Aorta (tissue), 5 donors: ENCODE measurements at regions not wholly inside any gene's neighbourhood (a gene's known extent, or its start where the extent isn't known, plus 50 kb on each side); places are given as distances from the start of the nearest gene placed in this dataset.
"Not testable (repeated sequence)": the region's sequence is repeated elsewhere in the genome, so short reads cannot be mapped to it uniquely, and the experiment has no call there.

Experiments used
- ATAC-seq: fragments of 200-7000 bp; cut with Tn5 transposase; one replicate; pipeline ENCODE4 v1.9.1; 2022; ENCODE audit warnings: moderate library complexity; ENCODE audit not compliant: low FRiP score
- DNase-seq, 2 donors: peaks; one replicate each; pipeline ENCODE4 v3.0.0-alpha.2; 2020
- H3K27ac ChIP-seq, 2 donors: one replicate each; pipeline ENCODE4 v1.5.1; 2013; ENCODE audit warnings: low read length in 2 of 2, mild to moderate bottlenecking in 2 of 2, moderate library complexity in 2 of 2, control low read depth in 1 of 2, inconsistent platforms in 1 of 2, low read depth in 1 of 2
- H3K27me3 ChIP-seq, 2 donors: one replicate each; pipeline ENCODE4 v1.6.1; 2013; ENCODE audit warnings: control low read depth in 1 of 2, low read length in 1 of 2, mild to moderate bottlenecking in 1 of 2, moderate library complexity in 1 of 2; ENCODE audit not compliant: insufficient read depth in 2 of 2, control insufficient read depth in 1 of 2
- H3K36me3 ChIP-seq, 2 donors: one replicate each; pipeline ENCODE4 v1.6.1; 2013; ENCODE audit warnings: control low read depth in 1 of 2, low read length in 1 of 2, mild to moderate bottlenecking in 1 of 2; ENCODE audit not compliant: insufficient read depth in 2 of 2, control insufficient read depth in 1 of 2
- H3K4me1 ChIP-seq, 2 donors: one replicate each; pipeline ENCODE4 v1.6.1; 2013; ENCODE audit warnings: low read length in 2 of 2, control low read depth in 1 of 2, mild to moderate bottlenecking in 1 of 2, moderate library complexity in 1 of 2; ENCODE audit not compliant: insufficient read depth in 2 of 2, control insufficient read depth in 1 of 2
- H3K4me3 ChIP-seq, 2 donors: one replicate each; pipeline ENCODE4 v1.5.1; 2013; ENCODE audit warnings: low read length in 2 of 2, control low read depth in 1 of 2, mild to moderate bottlenecking in 1 of 2
- H3K9me3 ChIP-seq: one replicate; pipeline ENCODE4 v1.6.1; 2013; ENCODE audit warnings: mild to moderate bottlenecking, low read length; ENCODE audit not compliant: control insufficient read depth
- WGBS, 2 donors: extraction: QIAGEN DNeasy Blood & Tissue Kit; methylation state at CpG; one replicate each; pipeline ENCODE4 v1.1.7; 2013; 5-methylcytosine and 5-hydroxymethylcytosine counted together
- intact Hi-C, 2 donors: fragments of 100-400 bp; cut with DNase I; formaldehyde crosslinking; loops; one replicate each; pipeline versions ENCODE4 v1.14.2 to v1.15.0; 2022
- donor health status: healthy with polysubstance abuse.
- donor health status: Bipolar disorder and iron deficiency.
- donor health status: DM: no; HTN: no; CAD: no.
- donor health status: DM: no; HTN: no; CAD: no.
- donor health status: DM: yes; HTN: yes; CAD: no.

GRCh38 chr3:25982756-25983155 lies 192.9 kb downstream of the OXSM start:
- H3K9me3 ChIP-seq: no peaks in the 10 kb centered on the region
- H3K4me3 ChIP-seq: no peak overlapping the region
- no peaks in the 10 kb centered on the region for H3K4me1 ChIP-seq
- WGBS, 2 donors: 67 to 73% methylated on average over 1 of the region's 1 CpG
- no peak overlapping the region for H3K27ac ChIP-seq
- DNase-seq (no peak), ATAC-seq (no peak)
- no peaks in the 10 kb centered on the region for H3K36me3 ChIP-seq
- intact Hi-C loops: no loop called here
- H3K27me3 ChIP-seq: no peaks in the 10 kb centered on the region

GRCh38 chr3:25985621-25986020 lies 195.7 kb downstream of the OXSM start:
- intact Hi-C loops: no loop called here
- 87 to 93% methylated on average over 1 of the region's 1 CpG for WGBS, 2 donors
- Histone ChIP-seq H3K4me3 (no peak overlapping the region), H3K9me3 (no peaks in the 10 kb centered on the region), H3K27me3 (no peaks in the 10 kb centered on the region), H3K4me1 (no peaks in the 10 kb centered on the region), H3K27ac (no peak overlapping the region), H3K36me3 (no peaks in the 10 kb centered on the region)
- DNase-seq (no peak), ATAC-seq (no peak)

- no peaks in the 10 kb centered on the region for H3K27me3 ChIP-seq
These were observed 202.7 kb downstream of the OXSM start for GRCh38 chr3:25992606-25993005.

GRCh38 chr3:26004172-26004571 lies 214.3 kb downstream of the OXSM start:
- no peak for DNase-seq
- no peak overlapping the region for H3K27ac ChIP-seq
- intact Hi-C loops: no loop called here
- no peak for ATAC-seq
- no peaks in the 10 kb centered on the region for H3K36me3 ChIP-seq
- no peak overlapping the region for H3K4me3 ChIP-seq
- H3K4me1 ChIP-seq: no peaks in the 10 kb centered on the region
- no peaks in the 10 kb centered on the region for H3K9me3 ChIP-seq
- H3K27me3 ChIP-seq: no peaks in the 10 kb centered on the region

More at GRCh38 chr3:25992606-25993005, 202.7 kb downstream of the OXSM start:
- no peak for DNase-seq
- no peak overlapping the region for H3K27ac ChIP-seq
- intact Hi-C loops: no loop called here
- no peak overlapping the region for H3K4me3 ChIP-seq
- H3K9me3 ChIP-seq: no peaks in the 10 kb centered on the region
- 97% methylated on average over 3 of the region's 3 CpGs for WGBS, 2 donors
- no peaks in the 10 kb centered on the region for H3K4me1 ChIP-seq
- H3K36me3 ChIP-seq: no peaks in the 10 kb centered on the region
- no peak for ATAC-seq

GRCh38 chr3:26011276-26011675 lies 221.4 kb downstream of the OXSM start:
- ATAC-seq (no peak), DNase-seq (no peak)
- no peaks in the 10 kb centered on the region for H3K4me1 ChIP-seq
- no peaks in the 10 kb centered on the region for H3K9me3 ChIP-seq
- intact Hi-C loops: no loop called here
- H3K36me3 ChIP-seq: no peaks in the 10 kb centered on the region
- no peak overlapping the region for H3K4me3 ChIP-seq
- 85 to 87% methylated on average over 6 of the region's 6 CpGs for WGBS, 2 donors
- no peaks in the 10 kb centered on the region for H3K27me3 ChIP-seq
- H3K27ac ChIP-seq: no peak overlapping the region

- no peaks in the 10 kb centered on the region for H3K27me3 ChIP-seq
These were observed 222.4 kb downstream of the OXSM start for GRCh38 chr3:26012241-26012745.

GRCh38 chr3:26015752-26016151 lies 225.9 kb downstream of the OXSM start:
- no peak for DNase-seq

More at GRCh38 chr3:26012241-26012745, 222.4 kb downstream of the OXSM start:
- DNase-seq (no peak), ATAC-seq (no peak)
- Histone ChIP-seq H3K4me3 (no peak overlapping the region), H3K4me1 (no peaks in the 10 kb centered on the region), H3K27ac (no peak overlapping the region), H3K36me3 (no peaks in the 10 kb centered on the region), H3K9me3 (no peaks in the 10 kb centered on the region)
- 97% methylated on average over 3 of the region's 3 CpGs for WGBS, 2 donors
- intact Hi-C loops: no loop called here

GRCh38 chr3:26018889-26019288 lies 229.0 kb downstream of the OXSM start:
- DNase-seq (no peak), ATAC-seq (no peak)
- no peaks in the 10 kb centered on the region for H3K4me1 ChIP-seq
- no peaks in the 10 kb centered on the region for H3K9me3 ChIP-seq
- H3K27me3 ChIP-seq: no peaks in the 10 kb centered on the region
- intact Hi-C loops: no loop called here
- H3K27ac ChIP-seq: no peak overlapping the region
- H3K4me3 ChIP-seq: no peak overlapping the region
- WGBS, 2 donors: 95 to 97% methylated on average over 1 of the region's 1 CpG
- no peaks in the 10 kb centered on the region for H3K36me3 ChIP-seq

More at GRCh38 chr3:26015752-26016151, 225.9 kb downstream of the OXSM start:
- H3K9me3 ChIP-seq: no peaks in the 10 kb centered on the region
- no peak for ATAC-seq
- H3K4me3 ChIP-seq: no peak overlapping the region
- no peaks in the 10 kb centered on the region for H3K27me3 ChIP-seq
- no peak overlapping the region for H3K27ac ChIP-seq
- no peaks in the 10 kb centered on the region for H3K4me1 ChIP-seq
- 94 to 96% methylated on average over 5 of the region's 5 CpGs for WGBS, 2 donors
- no peaks in the 10 kb centered on the region for H3K36me3 ChIP-seq
- intact Hi-C loops: no loop called here

- H3K36me3 ChIP-seq, H3K4me1 ChIP-seq, ATAC-seq, DNase-seq, H3K4me3 ChIP-seq, H3K9me3 ChIP-seq, H3K27me3 ChIP-seq, intact Hi-C loops, H3K27ac ChIP-seq: not testable (repeated sequence)
- 95 to 99% methylated on average over 3 of the region's 3 CpGs for WGBS, 2 donors
These were observed 234.3 kb downstream of the OXSM start for GRCh38 chr3:26024206-26024605.
